K562 (cell line): ENCODE measurements at regions not wholly inside any gene's neighbourhood (a gene's known extent, or its start where the extent isn't known, plus 50 kb on each side); places are given as distances from the start of the nearest gene placed in this dataset.

ENCODE experiments used
- ATAC-seq: fragments of 200-7000 bp; cut with Tn5 transposase; 3 replicates; pipeline ENCODE4 v1.9.1; 2020; ENCODE audit warnings: moderate library complexity
- BruUV-seq: library from RNA; stranded (reverse); fragments of 400-500 nt; replicated peaks from 2 replicates; lab custom pipeline; 2021; lab: Mats Ljungman, UMichigan
- CTCF ChIA-PET: fragments of 300-600 bp; formaldehyde crosslinking; extraction: SDS; loops from one replicate; lab custom pipeline; 2021; ENCODE audit warnings: low intra/inter-chr PET ratio; lab: Yijun Ruan, JAX
- POLR2A ChIA-PET: fragments of 300-600, 350-650 bp; sonication (Branson Sonifier 250); formaldehyde crosslinking; extraction: SDS; loops from one replicate; lab custom pipeline; 2021; ENCODE audit warnings: antibody characterized with exemption, inconsistent platforms; lab: Yijun Ruan, JAX
- DNase-seq, 4 experiments: peaks; one replicate each; pipeline versions ENCODE4 v3.0.0 to v3.0.0-alpha.2; 2011 to 2018; ENCODE audit warnings: low spot score in 3 of 4, mixed read lengths in 3 of 4; ENCODE audit errors: extremely low read depth in 1 of 4
- FAIRE-seq: peaks from 2 replicates; lab custom pipeline; 2011; peaks lifted over from hg19 to GRCh38; lab: Jason Lieb, UNC
- H2AFZ ChIP-seq: 2 replicates; pipeline ENCODE4 v1.6.0; 2011; ENCODE audit warnings: low read depth, low read length, control low read depth, inconsistent platforms
- H3K27ac ChIP-seq: fragments of 200-600 bp; 3 replicates; pipeline ENCODE4 v1.8.0; 2011; ENCODE audit warnings: low read depth, mild to moderate bottlenecking, control low read depth, inconsistent platforms, low read length, moderate library complexity, mixed read lengths; ENCODE audit errors: extremely low read depth
- H3K27me3 ChIP-seq, 2 experiments: fragments of 300-600 bp in 1 of 2; 2 replicates in 1 of 2; 3 replicates in 1 of 2; pipeline versions ENCODE4 v1.6.0 to v1.8.0; 2011; ENCODE audit warnings: inconsistent platforms in 2 of 2, low read length in 2 of 2, mild to moderate bottlenecking in 1 of 2, mixed read lengths in 1 of 2, moderate library complexity in 1 of 2; ENCODE audit not compliant: control insufficient read depth in 2 of 2, insufficient read depth in 2 of 2
- H3K36me3 ChIP-seq: fragments of 300-600 bp; 3 replicates; pipeline ENCODE4 v1.8.0; 2011; ENCODE audit warnings: mild to moderate bottlenecking, low read length, inconsistent platforms; ENCODE audit not compliant: control insufficient read depth, insufficient read depth
- H3K4me1 ChIP-seq, 2 experiments: fragments of 200-600 bp in 1 of 2; replicated peaks in 1 of 2; 2 replicates in 1 of 2; 3 replicates in 1 of 2; pipeline versions ENCODE4 v1.5.1 to v1.8.0; 2011; ENCODE audit warnings: inconsistent platforms in 2 of 2, low read length in 2 of 2, mild to moderate bottlenecking in 1 of 2, mixed read lengths in 1 of 2, moderate library complexity in 1 of 2; ENCODE audit not compliant: control insufficient read depth in 2 of 2, insufficient read depth in 2 of 2
- H3K4me2 ChIP-seq: 2 replicates; pipeline ENCODE4 v1.6.1; 2011; ENCODE audit warnings: low read length, control low read depth, inconsistent platforms, mixed read lengths; ENCODE audit not compliant: insufficient read depth
- H3K4me3 ChIP-seq: fragments of 200-600 bp; sonication (generic), shearing (Covaris generic); 2 replicates; pipeline ENCODE4 v1.5.1; 2016; ENCODE audit warnings: control low read depth, inconsistent platforms
- H3K79me2 ChIP-seq: fragments of 200-600 bp; 3 replicates; pipeline ENCODE4 v1.8.0; 2011; ENCODE audit warnings: low read length, inconsistent platforms; ENCODE audit not compliant: control insufficient read depth, insufficient read depth
- H3K9ac ChIP-seq, 2 experiments: 2 replicates each; pipeline versions ENCODE4 v1.6.0 to v1.6.1; 2011; ENCODE audit warnings: low read depth in 2 of 2, low read length in 2 of 2, control low read depth in 1 of 2, inconsistent platforms in 1 of 2, mild to moderate bottlenecking in 1 of 2, mixed read lengths in 1 of 2; ENCODE audit not compliant: insufficient read depth in 1 of 2
- H3K9me1 ChIP-seq: one replicate; pipeline ENCODE4 v1.6.0; 2011; ENCODE audit warnings: inconsistent platforms, mild to moderate bottlenecking, low read length, moderate library complexity; ENCODE audit not compliant: control insufficient read depth, insufficient read depth
- H3K9me3 ChIP-seq: replicated peaks from 2 replicates; pipeline ENCODE4 v1.5.1; 2011; ENCODE audit warnings: low read depth, low read length, inconsistent platforms; ENCODE audit not compliant: control insufficient read depth, insufficient read depth
- H4K20me1 ChIP-seq: replicated peaks from 2 replicates; pipeline ENCODE4 v1.6.1; 2011; ENCODE audit warnings: low read length, inconsistent platforms, mixed read lengths; ENCODE audit not compliant: control insufficient read depth, insufficient read depth
- MAFF ChIP-seq: IDR thresholded peaks from 2 replicates; pipeline ENCODE4 v1.6.1; 2012; ENCODE audit warnings: low read length, improper control_type of control experiment
- MAFG ChIP-seq: fragments of 450-650 bp; conservative IDR thresholded peaks from 2 replicates; pipeline ENCODE4 v1.6.1; 2016; ENCODE audit warnings: missing genetic modification characterization, missing compliant biosample characterization
- RAD21 ChIP-seq, 2 experiments: fragments of 250-450 bp in 1 of 2; fragments of 450-650 bp in 1 of 2; sonication (Bioruptor Pico) in 1 of 2; formaldehyde crosslinking in 1 of 2; IDR thresholded peaks in 1 of 2; conservative IDR thresholded peaks in 1 of 2; 2 replicates each; pipeline versions ENCODE4 v1.4.0 to v1.8.0; 2020 to 2022; ENCODE audit warnings: mild to moderate bottlenecking in 2 of 2, moderate library complexity in 1 of 2
- ZNF316 ChIP-seq: fragments of 450-650 bp; IDR thresholded peaks from 2 replicates; pipeline ENCODE4 v1.6.1; 2016
- ZNF408 ChIP-seq: fragments of 250-450 bp; sonication (Bioruptor Pico); IDR thresholded peaks from 2 replicates; pipeline ENCODE4 v1.4.0; 2020; ENCODE audit warnings: low read depth, mild to moderate bottlenecking, moderate library complexity
- WGBS: fragments of 100-300 bp; shearing (Covaris generic); methylation state at CpG from one replicate; pipeline ENCODE4 v1.1.6; 2016; ENCODE audit warnings: low coverage, mixed read lengths; ENCODE audit not compliant: insufficient coverage; ENCODE audit errors: missing lambda C conversion rate; 5-methylcytosine and 5-hydroxymethylcytosine counted together
- in situ Hi-C: fragments of 300-500 bp; cut with MboI; formaldehyde crosslinking; loops from 4 replicates; pipeline ENCODE4 v1.15.0; 2018; ENCODE audit warnings: inconsistent platforms, mixed read lengths
- intact Hi-C: fragments of 100-400 bp; cut with micrococcal nuclease; formaldehyde crosslinking; loops from 2 replicates; pipeline ENCODE4 v1.14.2; 2022
- TF ChIP-seq, protein P1 (sequence below): fragments of 250-450 bp; sonication (Bioruptor Pico); IDR thresholded peaks from 2 replicates; pipeline ENCODE4 v1.8.0; 2022; ENCODE audit warnings: moderate library complexity, mild to moderate bottlenecking, inconsistent platforms

DNA sequence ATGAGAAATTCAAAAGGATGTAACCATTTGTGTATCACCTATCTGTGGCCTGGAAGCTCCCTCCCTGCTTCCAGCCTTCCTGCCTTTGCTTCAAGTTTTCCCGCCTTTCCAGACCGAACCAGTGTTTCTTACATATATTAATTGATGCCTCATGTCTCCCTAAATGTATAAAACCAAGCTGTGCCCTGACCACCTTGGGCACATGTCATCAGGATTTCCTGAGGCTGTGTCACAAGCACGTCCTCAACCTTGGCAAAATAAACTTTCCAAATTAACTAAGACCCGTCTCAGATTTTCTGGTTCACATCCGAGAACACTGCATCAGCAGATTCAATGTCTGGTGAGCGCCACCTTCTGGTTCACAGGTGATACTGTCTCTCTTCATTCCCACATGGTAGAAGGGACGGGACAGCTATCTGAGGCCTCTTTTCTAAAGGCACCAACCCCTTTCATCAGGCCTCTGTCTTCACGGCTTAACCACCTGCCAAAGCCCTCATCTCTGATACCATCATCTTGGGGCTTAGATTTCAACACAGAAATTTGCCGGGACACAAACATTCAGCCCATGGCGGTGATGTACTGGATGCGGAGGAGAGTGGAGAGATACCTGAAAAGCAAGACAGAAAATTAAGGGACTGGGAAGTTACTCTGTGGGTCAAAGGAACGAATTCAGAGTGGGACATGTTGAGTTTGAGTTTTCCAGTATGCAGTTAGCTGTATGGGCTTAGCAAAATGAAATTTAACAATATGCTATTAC lies 58.7 kb upstream of the PABPC3 start (continued):
- TF ChIP-seq ZNF316 (peak; percentile 85), MAFF (peak; percentile 51), RAD21 (CRISPR knock-in tag; conservative IDR thresholded peaks at IDR 0.05 in 1 of 2, IDR thresholded peaks at IDR 0.05 in 1 of 2) (peak; percentile 27 to 72; a peak in 3 of 4 replicates), MAFG (tag) (peak; percentile 74)
- TF ChIP-seq, protein P1, sequence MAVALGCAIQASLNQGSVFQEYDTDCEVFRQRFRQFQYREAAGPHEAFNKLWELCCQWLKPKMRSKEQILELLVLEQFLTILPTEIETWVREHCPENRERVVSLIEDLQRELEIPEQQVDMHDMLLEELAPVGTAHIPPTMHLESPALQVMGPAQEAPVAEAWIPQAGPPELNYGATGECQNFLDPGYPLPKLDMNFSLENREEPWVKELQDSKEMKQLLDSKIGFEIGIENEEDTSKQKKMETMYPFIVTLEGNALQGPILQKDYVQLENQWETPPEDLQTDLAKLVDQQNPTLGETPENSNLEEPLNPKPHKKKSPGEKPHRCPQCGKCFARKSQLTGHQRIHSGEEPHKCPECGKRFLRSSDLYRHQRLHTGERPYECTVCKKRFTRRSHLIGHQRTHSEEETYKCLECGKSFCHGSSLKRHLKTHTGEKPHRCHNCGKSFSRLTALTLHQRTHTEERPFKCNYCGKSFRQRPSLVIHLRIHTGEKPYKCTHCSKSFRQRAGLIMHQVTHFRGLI (CRISPR knock-in tag) = no peak

- Histone ChIP-seq H3K9me3 (no peaks in the 10 kb centered on the region), H2AFZ (no peak overlapping the region), H3K4me2 (peak overlapping the region; percentile 8; the same call in 1 of the 2 replicates), H3K79me2 (no peaks in the 10 kb centered on the region), H3K9me1 (no peaks in the 10 kb centered on the region), H3K36me3 (no peaks in the 10 kb centered on the region), H3K27ac (no peak overlapping the region)
- CTCF ChIA-PET = no interaction called here
- in situ Hi-C loops = no loop called here
- 0% methylated on average over 11 of the region's 11 CpGs for WGBS
- no TSS peak for BruUV-seq
- TF ChIP-seq ZNF408 (CRISPR knock-in tag) = no peak
- TF ChIP-seq, all 486 proteins: peak for 0
- intact Hi-C loops = no loop called here
- peak in 2 of 4 experiments; percentile 23 to 35 for DNase-seq
- H4K20me1 ChIP-seq = no peaks in the 10 kb centered on the region
- no peak for FAIRE-seq
- H3K4me1 ChIP-seq = peaks cover 0 to 7% of the 10 kb centered on the region in 2 experiments; a peak in 3 of 5 replicates
- H3K4me3 ChIP-seq = no peak overlapping the region
- no peak overlapping the region for H3K9ac ChIP-seq
- no peak; the same call in 2 of the 3 replicates for ATAC-seq
- peaks cover 17 to 37% of the 10 kb centered on the region in 2 experiments for H3K27me3 ChIP-seq
- POLR2A ChIA-PET = no interaction called here
These were observed 53.6 kb upstream of the PABPC3 start for GRCh38 chr13:25042151-25042865.
